HUES48 (cell line): ENCODE measurements at regions not wholly inside any gene's neighbourhood (a gene's known extent, or its start where the extent isn't known, plus 50 kb on each side); places are given as distances from the start of the nearest gene placed in this dataset.

Experiments
- H3K27ac ChIP-seq: one replicate; pipeline ENCODE4 v1.7.0; 2013; ENCODE audit warnings: low read depth, low read length, inconsistent platforms
- H3K27me3 ChIP-seq: 2 replicates; pipeline ENCODE4 v1.6.1; 2013; ENCODE audit warnings: mild to moderate bottlenecking, low read length; ENCODE audit not compliant: control insufficient read depth, insufficient read depth
- H3K36me3 ChIP-seq: 2 replicates; pipeline ENCODE4 v1.6.1; 2013; ENCODE audit warnings: low read length; ENCODE audit not compliant: control insufficient read depth, insufficient read depth
- H3K4me1 ChIP-seq: 2 replicates; pipeline ENCODE4 v1.6.1; 2013; ENCODE audit warnings: mild to moderate bottlenecking, low read length; ENCODE audit not compliant: control insufficient read depth, insufficient read depth
- H3K4me3 ChIP-seq: 2 replicates; pipeline ENCODE4 v1.5.1; 2013; ENCODE audit warnings: mild to moderate bottlenecking, low read depth, low read length
- H3K9ac ChIP-seq: 2 replicates; pipeline ENCODE4 v1.6.1; 2013; ENCODE audit warnings: mild to moderate bottlenecking, low read depth, low read length, moderate library complexity
- H3K9me3 ChIP-seq: 2 replicates; pipeline ENCODE4 v1.6.1; 2013; ENCODE audit warnings: low read length; ENCODE audit not compliant: control insufficient read depth, insufficient read depth

DNA sequence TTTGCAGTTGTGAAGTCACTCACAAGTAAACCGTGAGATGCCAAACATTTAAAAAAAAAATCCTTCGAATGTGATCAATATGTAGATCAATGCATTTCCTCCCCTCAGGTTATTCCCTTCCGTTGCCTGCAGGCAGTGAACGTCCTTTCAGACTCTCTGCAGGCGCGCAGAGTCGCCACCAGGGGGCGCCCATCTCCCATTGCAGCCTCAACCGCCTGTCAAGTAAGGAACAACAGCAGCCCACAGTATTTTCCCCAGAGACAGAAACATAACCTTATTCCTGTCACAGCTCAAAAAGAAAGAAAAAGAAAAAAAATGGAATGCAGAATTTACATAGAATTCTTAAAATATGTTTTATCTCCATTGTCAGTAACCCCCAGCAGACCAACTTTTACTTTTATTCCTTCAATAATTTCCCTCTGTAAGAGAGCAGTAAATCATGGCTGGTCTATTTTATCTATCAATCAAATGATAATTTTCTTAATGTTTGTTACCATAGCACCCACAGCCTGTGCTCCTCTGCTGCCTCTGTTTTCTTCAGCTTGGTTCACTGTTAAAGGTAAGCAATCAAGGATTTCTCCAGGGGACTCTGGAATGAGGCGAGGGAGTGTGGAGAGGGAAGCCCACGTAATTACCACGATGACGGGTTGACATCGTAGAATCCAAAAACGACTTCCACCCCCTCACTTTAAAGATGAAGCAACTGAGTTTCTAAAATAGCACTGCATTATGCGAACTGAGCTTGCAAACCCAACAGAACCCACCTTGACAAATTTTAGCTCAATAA, 637.6 kb upstream of the ARGLU1 start:
- Histone ChIP-seq H3K9ac (no peak overlapping the region), H3K27ac (no peak overlapping the region), H3K4me3 (no peak overlapping the region), H3K36me3 (no peaks in the 10 kb centered on the region), H3K9me3 (no peaks in the 10 kb centered on the region), H3K4me1 (peaks cover 7% of the 10 kb centered on the region), H3K27me3 (no peaks in the 10 kb centered on the region)

- Histone ChIP-seq H3K27ac (no peak overlapping the region), H3K36me3 (no peaks in the 10 kb centered on the region), H3K4me3 (no peak overlapping the region), H3K27me3 (no peaks in the 10 kb centered on the region), H3K9me3 (no peaks in the 10 kb centered on the region), H3K9ac (no peak overlapping the region), H3K4me1 (peaks cover 8% of the 10 kb centered on the region)
These were observed 635.4 kb upstream of the ARGLU1 start for GRCh38 chr13:107203146-107203847.

DNA sequence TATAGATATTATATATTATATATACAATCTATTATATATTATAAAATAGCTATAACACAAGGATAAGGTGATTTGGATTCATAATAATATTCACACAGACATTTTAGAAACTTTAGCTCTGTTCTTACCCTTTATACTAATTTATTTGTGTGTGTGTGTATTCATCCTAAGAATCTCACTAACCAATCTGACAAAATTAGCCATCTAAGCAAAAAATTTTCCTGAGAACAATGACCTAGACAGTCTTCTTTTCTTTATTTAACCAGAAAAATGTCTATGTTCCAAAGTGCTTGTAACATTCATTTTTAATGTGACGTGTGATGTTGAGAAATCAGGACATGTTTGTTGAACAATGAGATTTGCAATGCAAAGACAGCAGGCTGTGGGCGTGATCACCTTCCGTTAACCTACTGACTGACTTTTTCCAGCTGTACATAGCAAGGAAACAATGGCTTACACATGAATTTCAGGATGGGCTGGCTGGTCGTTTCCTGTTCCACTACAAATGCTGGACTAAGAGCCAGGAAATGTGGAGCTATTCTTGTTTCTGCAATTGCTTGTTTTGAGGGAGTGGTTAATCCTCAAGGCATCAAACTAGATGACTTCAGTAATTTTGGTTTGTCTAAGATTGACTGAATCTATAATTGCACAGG, 634.6 kb upstream of the ARGLU1 start:
- Histone ChIP-seq H3K9ac (no peak overlapping the region), H3K27ac (no peak overlapping the region), H3K9me3 (no peaks in the 10 kb centered on the region), H3K36me3 (no peaks in the 10 kb centered on the region), H3K4me3 (no peak overlapping the region), H3K27me3 (no peaks in the 10 kb centered on the region), H3K4me1 (peaks cover 10% of the 10 kb centered on the region)

DNA sequence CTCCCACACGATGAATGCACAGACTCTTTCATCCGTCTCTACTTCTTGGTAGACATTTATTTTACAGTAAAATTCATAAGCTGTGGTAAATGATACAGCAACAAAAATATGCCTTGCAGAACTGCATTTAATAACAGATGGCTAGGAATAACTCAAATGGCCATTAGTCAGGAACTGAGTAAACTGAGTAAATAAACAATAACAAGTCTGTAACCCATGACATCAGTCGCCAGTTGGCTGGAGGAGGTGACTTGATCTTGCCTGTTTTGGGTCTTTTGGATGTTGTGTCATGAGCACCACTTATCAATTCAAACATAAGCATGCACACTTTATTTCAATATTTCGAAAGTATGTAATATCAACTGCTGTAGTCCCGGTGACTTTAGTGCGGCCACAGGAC, 632.6 kb upstream of the ARGLU1 start:
- peaks cover 10% of the 10 kb centered on the region for H3K4me1 ChIP-seq
- no peaks in the 10 kb centered on the region for H3K9me3 ChIP-seq
- H3K4me3 ChIP-seq, result no peak overlapping the region
- no peak overlapping the region for H3K9ac ChIP-seq
- no peaks in the 10 kb centered on the region for H3K36me3 ChIP-seq
- no peak overlapping the region for H3K27ac ChIP-seq
- no peaks in the 10 kb centered on the region; the same call in 1 of the 2 replicates for H3K27me3 ChIP-seq

DNA sequence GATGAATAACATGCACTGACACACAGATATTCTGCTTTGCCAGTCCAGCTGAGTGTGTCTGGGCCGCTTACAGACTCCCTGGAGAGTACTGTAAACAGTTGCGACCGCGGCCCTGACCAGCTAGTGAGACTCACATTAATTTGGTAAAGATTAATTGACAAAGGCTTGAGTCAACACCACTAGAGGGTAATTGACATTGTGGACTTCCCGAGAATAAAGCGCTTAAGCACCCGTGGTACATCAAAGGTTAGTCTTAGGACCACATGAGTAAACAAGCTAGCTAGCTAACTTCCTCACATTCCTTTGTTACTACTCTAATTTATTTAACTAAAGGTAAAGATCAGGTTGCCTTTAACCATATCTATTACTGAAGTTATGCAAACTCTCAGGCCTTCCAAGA, 624.4 kb upstream of the ARGLU1 start:
- Histone ChIP-seq H3K27ac (no peak overlapping the region), H3K27me3 (peaks cover 42% of the 10 kb centered on the region; the same call in 1 of the 2 replicates), H3K4me1 (peaks cover 14% of the 10 kb centered on the region; the same call in 1 of the 2 replicates), H3K9me3 (no peaks in the 10 kb centered on the region), H3K9ac (no peak overlapping the region), H3K36me3 (no peaks in the 10 kb centered on the region), H3K4me3 (no peak overlapping the region)

- H3K27ac ChIP-seq, result no peak overlapping the region
- H3K4me3 ChIP-seq, result no peak overlapping the region
- peaks cover 38% of the 10 kb centered on the region; the same call in 1 of the 2 replicates for H3K27me3 ChIP-seq
These were observed 622.1 kb upstream of the ARGLU1 start for GRCh38 chr13:107190065-107190464.

GRCh38 chr13:107185889-107186288, 618.0 kb upstream of the ARGLU1 start:
- H3K27me3 ChIP-seq, result peaks cover 6% of the 10 kb centered on the region; the same call in 1 of the 2 replicates
- no peaks in the 10 kb centered on the region for H3K36me3 ChIP-seq
- no peaks in the 10 kb centered on the region for H3K9me3 ChIP-seq
- H3K4me3 ChIP-seq, result no peak overlapping the region
- H3K4me1 ChIP-seq, result peaks cover 3% of the 10 kb centered on the region; the same call in 1 of the 2 replicates
- no peak overlapping the region for H3K27ac ChIP-seq
- no peak overlapping the region for H3K9ac ChIP-seq

More at GRCh38 chr13:107190065-107190464, 622.1 kb upstream of the ARGLU1 start:
- Histone ChIP-seq H3K4me1 (peaks cover 14% of the 10 kb centered on the region; the same call in 1 of the 2 replicates), H3K9me3 (no peaks in the 10 kb centered on the region), H3K9ac (no peak overlapping the region), H3K36me3 (no peaks in the 10 kb centered on the region)

GRCh38 chr13:107170270-107170931, 602.5 kb upstream of the ARGLU1 start:
- no peak overlapping the region for H3K9ac ChIP-seq
- H3K27me3 ChIP-seq, result no peaks in the 10 kb centered on the region
- no peaks in the 10 kb centered on the region for H3K36me3 ChIP-seq
- no peak overlapping the region for H3K27ac ChIP-seq
- no peaks in the 10 kb centered on the region for H3K9me3 ChIP-seq
- no peaks in the 10 kb centered on the region for H3K4me1 ChIP-seq
- no peak overlapping the region for H3K4me3 ChIP-seq

GRCh38 chr13:107157271-107157670, 589.3 kb upstream of the ARGLU1 start:
- H3K36me3 ChIP-seq, result no peaks in the 10 kb centered on the region
- H3K9ac ChIP-seq, result no peak overlapping the region
- H3K27me3 ChIP-seq, result no peaks in the 10 kb centered on the region
- no peak overlapping the region for H3K27ac ChIP-seq
- no peak overlapping the region for H3K4me3 ChIP-seq
- no peaks in the 10 kb centered on the region for H3K4me1 ChIP-seq
- no peaks in the 10 kb centered on the region for H3K9me3 ChIP-seq

GRCh38 chr13:107144432-107144831, 576.5 kb upstream of the ARGLU1 start:
- no peaks in the 10 kb centered on the region for H3K27me3 ChIP-seq
- no peaks in the 10 kb centered on the region for H3K9me3 ChIP-seq
- H3K9ac ChIP-seq, result no peak overlapping the region
- 0 out of 2 replicates have a peak, but pooled peaks cover 3% of the 10 kb centered on the region for H3K4me1 ChIP-seq
- no peaks in the 10 kb centered on the region for H3K36me3 ChIP-seq
- H3K27ac ChIP-seq, result no peak overlapping the region
- no peak overlapping the region for H3K4me3 ChIP-seq
